ENCODE measurements at regions not wholly inside any gene's neighbourhood (a gene's known extent, or its start where the extent isn't known, plus 50 kb on each side); places are given as distances from the start of the nearest gene placed in this dataset.

DNA sequence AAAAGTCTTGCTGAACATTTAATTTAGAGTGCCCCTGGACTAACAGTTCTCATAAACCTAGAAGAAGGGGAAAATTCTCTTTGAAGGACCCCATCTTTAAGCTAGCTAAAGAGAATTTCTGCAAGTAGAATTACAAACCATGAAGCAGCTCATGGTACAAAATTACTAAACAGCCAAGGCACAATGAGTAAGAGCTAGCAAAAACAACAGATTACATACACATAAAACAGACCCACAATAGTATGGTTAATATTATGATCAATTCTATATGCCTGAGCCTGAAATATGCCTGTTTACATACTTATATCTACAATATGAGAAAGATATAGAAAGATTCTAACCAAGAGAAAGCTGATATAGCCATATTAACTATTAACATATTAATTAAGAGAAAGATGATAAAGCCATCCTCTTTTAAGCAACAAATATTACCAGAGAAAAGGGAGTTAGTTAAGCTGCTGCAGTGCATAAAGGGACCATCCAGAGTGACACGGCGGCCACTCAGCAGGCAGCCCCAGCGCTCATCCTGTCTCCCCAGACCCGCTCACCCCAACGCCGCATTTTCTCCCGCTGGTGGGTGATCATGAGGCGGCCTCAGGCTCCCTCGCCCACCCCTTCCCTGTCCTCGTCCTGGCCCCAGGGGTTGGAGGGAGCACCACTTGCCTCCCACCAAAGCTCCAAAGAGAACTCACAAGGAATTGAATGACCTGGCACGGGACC is 98.4 kb upstream of the CARMIL1 start:
- no peaks in the 10 kb centered on the region for H3K27me3 Mint-ChIP-seq
- DNase-seq (no peak), ATAC-seq (no peak)
- POLR2A ChIA-PET, result no interaction called here
- H3K9me3 Mint-ChIP-seq (ENCODE audit: low read depth), result no peaks in the 10 kb centered on the region
- CTCF ChIA-PET, result interaction anchor here (1.2 to 2.4 kb wide), 2 partner anchors 12 to 42 kb away, joined by 3 to 6 read pairs; no protein-coding TSS in a partner anchor
- H3K4me1 Mint-ChIP-seq, result peaks cover 24% of the 10 kb centered on the region
- intact Hi-C loops (cut with DNase I, micrococcal nuclease), result no loop called here
- no peak overlapping the region for H3K27ac Mint-ChIP-seq
- no peak overlapping the region for H3K4me3 Mint-ChIP-seq
- H3K36me3 Mint-ChIP-seq (ENCODE audit: low read depth), result no peaks in the 10 kb centered on the region

DNA sequence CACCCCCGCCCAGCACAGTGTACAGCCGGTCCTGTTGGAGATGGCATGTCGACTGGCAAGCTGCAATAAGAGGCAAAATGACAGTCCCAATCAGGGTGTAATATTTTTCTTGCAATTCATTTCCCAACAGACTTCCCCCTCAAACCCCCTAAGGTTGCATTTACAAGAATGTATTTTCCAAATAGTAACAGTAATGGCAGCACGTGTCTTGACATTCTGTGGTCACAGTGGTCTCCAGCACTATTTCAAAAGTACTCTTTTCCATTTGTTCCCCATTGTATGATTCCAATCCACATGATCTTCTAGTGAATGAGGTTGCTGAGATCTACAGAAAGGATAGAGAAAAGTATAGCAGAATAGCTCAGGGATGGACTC is 97.8 kb upstream of the CARMIL1 start:
- H3K9me3 Mint-ChIP-seq (ENCODE audit: low read depth), result no peaks in the 10 kb centered on the region
- ATAC-seq, result no peak
- no peaks in the 10 kb centered on the region for H3K36me3 Mint-ChIP-seq (ENCODE audit: low read depth)
- ChIA-PET POLR2A (no interaction called here), CTCF (interaction anchor here (1.2 kb wide), 1 partner anchor 12 kb away, joined by 3 read pairs; no protein-coding TSS in a partner anchor)
- DNase-seq, result no peak
- no peaks in the 10 kb centered on the region for H3K27me3 Mint-ChIP-seq
- intact Hi-C loops (cut with DNase I, micrococcal nuclease), result no loop called here
- H3K27ac Mint-ChIP-seq, result no peak overlapping the region
- no peak overlapping the region for H3K4me3 Mint-ChIP-seq
- peaks cover 25% of the 10 kb centered on the region for H3K4me1 Mint-ChIP-seq

DNA sequence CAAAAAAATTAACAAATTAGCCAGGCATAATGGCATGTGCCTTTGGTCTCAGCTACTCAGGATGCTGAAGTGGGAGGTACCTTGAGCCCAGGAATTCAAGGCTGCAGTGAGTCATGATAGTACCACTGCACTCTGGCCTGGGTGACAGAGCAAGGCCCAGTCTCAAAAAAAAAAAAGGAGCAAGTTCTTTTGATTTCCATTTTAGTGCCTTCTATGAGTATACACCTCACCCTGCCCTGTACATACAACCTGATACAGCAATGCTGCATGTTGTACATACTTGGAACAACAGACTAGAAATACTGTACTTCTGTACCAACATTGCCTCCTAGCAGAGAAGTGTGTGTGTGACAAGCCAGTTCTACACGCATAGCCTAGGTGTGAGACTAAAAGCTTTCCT is 97.3 kb upstream of the CARMIL1 start:
- POLR2A ChIA-PET, result no interaction called here
- DNase-seq (no peak), ATAC-seq (peak; percentile 66)
- CTCF ChIA-PET, result interaction anchor here (0.5 to 1.6 kb wide), 2 partner anchors 42 to 166 kb away, joined by 4 to 8 read pairs; no protein-coding TSS in a partner anchor
- H3K27me3 Mint-ChIP-seq, result no peaks in the 10 kb centered on the region
- intact Hi-C loops (cut with DNase I, micrococcal nuclease), result no loop called here
- H3K4me1 Mint-ChIP-seq, result peaks cover 27% of the 10 kb centered on the region
- H3K9me3 Mint-ChIP-seq (ENCODE audit: low read depth), result no peaks in the 10 kb centered on the region
- H3K4me3 Mint-ChIP-seq, result no peak overlapping the region
- H3K36me3 Mint-ChIP-seq (ENCODE audit: low read depth), result no peaks in the 10 kb centered on the region
- no peak overlapping the region for H3K27ac Mint-ChIP-seq

DNA sequence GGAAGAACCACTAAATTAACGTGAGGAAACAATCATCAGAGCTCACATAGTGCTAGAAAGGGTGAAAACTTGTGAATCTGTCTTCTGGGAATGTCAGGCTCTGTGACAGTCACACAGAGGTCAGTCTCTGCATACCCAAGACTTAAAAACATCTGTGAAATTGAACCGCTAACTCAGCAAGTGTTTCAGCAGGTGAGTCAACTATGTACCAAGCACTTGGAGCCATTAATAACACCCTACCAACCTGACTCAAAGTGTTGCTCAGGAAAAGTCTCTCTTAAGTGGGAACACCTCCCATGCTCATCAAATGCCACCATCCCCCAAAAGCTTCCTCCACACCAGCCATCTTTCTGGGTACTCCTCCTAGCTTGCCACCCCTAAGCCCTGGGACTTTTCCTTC is 92.3 kb upstream of the CARMIL1 start:
- no peaks in the 10 kb centered on the region for H3K36me3 Mint-ChIP-seq (ENCODE audit: low read depth)
- H3K4me1 Mint-ChIP-seq, result peaks cover 8% of the 10 kb centered on the region
- peak; percentile 57 for ATAC-seq
- no peak overlapping the region for H3K4me3 Mint-ChIP-seq
- H3K27me3 Mint-ChIP-seq, result peaks cover 16% of the 10 kb centered on the region
- CTCF ChIA-PET, result no interaction called here
- H3K27ac Mint-ChIP-seq, result no peak overlapping the region
- POLR2A ChIA-PET, result no interaction called here
- intact Hi-C loops (cut with DNase I, micrococcal nuclease), result no loop called here
- DNase-seq, result no peak
- H3K9me3 Mint-ChIP-seq (ENCODE audit: low read depth), result no peaks in the 10 kb centered on the region

DNA sequence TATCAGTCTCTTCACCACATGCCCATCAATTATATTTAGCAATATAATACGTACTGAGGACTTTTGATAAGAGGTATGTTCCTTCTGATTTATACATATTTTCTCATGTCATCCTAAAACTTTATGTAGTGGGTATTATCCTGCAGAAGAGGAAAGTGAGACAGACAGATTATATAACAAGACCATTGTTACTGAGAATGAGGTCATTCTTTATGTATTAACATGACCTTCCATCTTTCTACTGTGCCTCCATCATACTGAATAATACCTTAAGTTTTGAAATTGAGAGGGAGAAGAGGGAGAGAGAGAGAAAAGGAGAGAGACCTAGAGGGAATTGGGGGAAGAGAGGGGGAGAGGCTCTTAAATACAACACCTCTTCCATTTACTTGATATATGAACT is 90.9 kb upstream of the CARMIL1 start:
- Mint-ChIP-seq H3K4me1 (peaks cover 5% of the 10 kb centered on the region), H3K27me3 (peaks cover 21% of the 10 kb centered on the region), H3K4me3 (no peak overlapping the region), H3K9me3 (ENCODE audit: low read depth) (no peaks in the 10 kb centered on the region), H3K27ac (no peak overlapping the region), H3K36me3 (ENCODE audit: low read depth) (no peaks in the 10 kb centered on the region)
- intact Hi-C loops (cut with DNase I, micrococcal nuclease), result no loop called here
- ATAC-seq, result no peak
- CTCF ChIA-PET, result interaction anchor here (0.6 kb wide), 1 partner anchor 117 kb away, joined by 3 read pairs; no protein-coding TSS in a partner anchor
- DNase-seq, result no peak
- POLR2A ChIA-PET, result no interaction called here

DNA sequence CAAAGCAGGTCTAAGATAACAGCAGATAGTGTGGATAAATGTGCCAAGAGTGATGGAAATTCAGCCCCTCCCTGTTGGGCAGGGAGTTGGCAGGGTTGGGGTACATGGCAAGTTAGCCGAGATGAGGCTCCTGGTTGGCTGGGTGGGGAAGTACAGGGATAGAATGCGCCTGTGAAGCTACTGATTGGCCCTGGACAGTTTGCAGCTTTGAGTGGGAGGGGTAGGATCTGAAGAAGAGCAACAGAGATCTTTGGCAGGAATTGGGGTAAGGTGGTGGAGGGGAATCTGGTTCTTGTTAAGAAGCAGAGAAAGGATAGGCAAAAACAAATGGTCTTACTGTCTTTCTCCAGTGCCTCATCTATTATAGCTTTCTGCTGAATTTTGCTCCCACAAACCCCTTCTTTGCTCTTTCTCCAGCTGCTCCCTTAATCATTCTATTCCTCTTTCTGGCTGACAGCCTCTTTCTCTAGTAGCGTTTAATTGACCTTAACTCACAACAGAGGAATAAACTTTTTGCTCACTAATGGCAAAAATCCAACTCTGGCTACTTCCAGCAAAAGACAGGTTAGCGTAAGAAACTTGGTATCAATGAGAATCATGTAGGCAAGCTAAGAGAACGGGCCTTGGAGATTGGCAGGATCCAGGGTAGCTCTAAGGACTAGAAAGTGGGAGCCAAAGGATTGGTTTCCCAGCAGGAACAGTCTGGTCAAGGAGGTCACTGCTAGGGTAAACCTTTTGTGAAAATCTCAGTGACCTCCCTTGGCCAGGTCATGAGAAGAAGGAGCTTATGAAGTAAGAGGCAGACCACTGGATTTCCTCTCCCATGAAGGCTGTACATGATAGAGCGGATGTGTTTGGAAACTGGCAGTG is 86.3 kb upstream of the CARMIL1 start:
- Mint-ChIP-seq H3K4me3 (no peak overlapping the region), H3K27ac (no peak overlapping the region), H3K36me3 (ENCODE audit: low read depth) (no peaks in the 10 kb centered on the region), H3K27me3 (peaks cover 16% of the 10 kb centered on the region), H3K4me1 (no peaks in the 10 kb centered on the region), H3K9me3 (ENCODE audit: low read depth) (no peaks in the 10 kb centered on the region)
- no peak for ATAC-seq
- ChIA-PET POLR2A (no interaction called here), CTCF (interaction anchor here (1.5 kb wide), 1 partner anchor 12 kb away, joined by 3 read pairs; no protein-coding TSS in a partner anchor)
- no peak for DNase-seq
- intact Hi-C loops (cut with DNase I, micrococcal nuclease), result no loop called here

DNA sequence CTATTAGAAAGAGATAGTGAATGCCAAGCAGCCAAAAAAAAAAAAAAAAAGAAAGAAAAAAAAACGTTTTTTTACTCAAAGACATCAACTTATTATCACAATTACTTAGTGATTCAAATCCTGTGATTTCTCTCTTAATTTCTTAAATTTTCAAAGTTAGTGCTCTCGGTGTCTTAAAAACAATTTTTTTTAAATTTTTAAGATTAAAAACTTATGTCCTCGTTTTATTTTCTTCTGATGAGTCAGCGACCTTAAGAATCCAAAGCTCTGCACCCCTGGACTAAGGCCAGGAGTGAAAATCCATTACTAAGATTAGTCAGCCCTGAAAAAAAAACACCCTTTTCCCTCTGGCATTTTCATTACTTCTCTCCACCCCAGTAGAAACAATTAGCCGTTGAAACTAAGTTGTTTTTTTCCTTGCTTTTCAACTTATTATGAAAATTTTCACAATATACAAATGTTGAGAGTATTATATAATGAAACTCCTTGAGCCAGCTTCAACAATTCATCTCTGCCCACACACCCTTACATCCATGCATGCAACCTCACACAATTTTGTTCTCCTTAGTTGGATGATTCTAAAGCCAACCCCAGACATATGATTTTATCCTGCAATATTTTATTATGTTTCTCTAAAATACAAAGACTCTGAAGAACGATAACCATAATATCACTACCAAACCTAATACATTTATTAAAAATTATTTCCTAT is 85.6 kb upstream of the CARMIL1 start:
- no peaks in the 10 kb centered on the region for H3K4me1 Mint-ChIP-seq
- H3K4me3 Mint-ChIP-seq, result no peak overlapping the region
- peaks cover 11% of the 10 kb centered on the region for H3K27me3 Mint-ChIP-seq
- no peaks in the 10 kb centered on the region for H3K9me3 Mint-ChIP-seq (ENCODE audit: low read depth)
- no peak overlapping the region for H3K27ac Mint-ChIP-seq
- intact Hi-C loops (cut with DNase I, micrococcal nuclease), result no loop called here
- ATAC-seq, result no peak
- H3K36me3 Mint-ChIP-seq (ENCODE audit: low read depth), result no peaks in the 10 kb centered on the region
- CTCF ChIA-PET, result interaction anchor here (1.1 to 1.5 kb wide), 3 partner anchors 13 to 523 kb away, joined by 3 read pairs; no protein-coding TSS in a partner anchor
- POLR2A ChIA-PET, result no interaction called here
- no peak for DNase-seq

DNA sequence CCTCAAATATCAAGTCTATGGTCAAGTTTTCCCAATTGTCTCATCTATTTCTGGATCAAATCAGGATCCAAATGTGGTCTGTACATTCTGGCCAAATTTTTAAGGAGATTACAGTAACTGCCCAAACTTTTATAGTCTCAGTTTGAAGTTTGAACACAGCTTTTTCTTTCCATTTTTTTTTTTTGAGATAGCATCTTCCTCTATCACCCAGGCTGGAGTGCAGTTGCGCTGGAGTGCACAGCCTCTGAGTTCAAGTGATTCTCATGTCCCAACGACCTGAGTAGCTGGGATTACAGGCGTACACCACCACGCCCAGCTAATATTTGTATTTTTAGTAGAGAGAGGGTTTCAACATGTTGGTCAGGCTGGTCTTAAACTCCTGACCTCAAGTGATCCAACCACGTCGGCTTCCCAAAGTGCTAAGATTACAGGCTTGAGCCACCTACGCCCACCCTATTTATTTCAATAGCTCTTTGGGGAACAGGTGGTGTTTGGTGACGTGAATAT is 84.9 kb upstream of the CARMIL1 start:
- CTCF ChIA-PET, result interaction anchor here (1.1 to 1.8 kb wide), 4 partner anchors 14 to 522 kb away, joined by 3 to 6 read pairs (median 3); no protein-coding TSS in a partner anchor
- Mint-ChIP-seq H3K27me3 (peaks cover 7% of the 10 kb centered on the region), H3K4me1 (no peaks in the 10 kb centered on the region), H3K9me3 (ENCODE audit: low read depth) (no peaks in the 10 kb centered on the region), H3K36me3 (ENCODE audit: low read depth) (no peaks in the 10 kb centered on the region), H3K27ac (no peak overlapping the region), H3K4me3 (no peak overlapping the region)
- intact Hi-C loops (cut with DNase I, micrococcal nuclease), result no loop called here
- POLR2A ChIA-PET, result no interaction called here
- ATAC-seq (no peak), DNase-seq (no peak)

DNA sequence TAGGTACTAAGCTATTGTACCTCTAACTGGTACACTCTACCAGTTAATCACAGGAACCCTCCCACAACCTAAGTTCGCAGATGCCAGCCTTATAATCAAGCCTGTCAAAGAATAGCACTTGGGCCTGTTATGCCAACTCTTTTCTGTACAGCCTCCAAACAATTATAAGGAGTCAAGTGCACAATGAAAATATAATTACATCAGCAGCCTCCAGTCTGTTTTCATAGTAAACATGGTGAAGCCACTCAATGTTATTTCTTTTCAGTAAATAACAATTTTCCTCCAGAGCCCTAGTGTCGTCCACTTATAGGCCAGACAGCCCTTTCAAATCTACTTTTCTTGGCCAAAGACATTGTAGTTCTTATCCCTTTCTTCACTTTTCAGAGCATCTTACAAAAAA is 82.7 kb upstream of the CARMIL1 start:
- H3K4me3 Mint-ChIP-seq, result no peak overlapping the region
- H3K27ac Mint-ChIP-seq, result no peak overlapping the region
- DNase-seq (no peak), ATAC-seq (no peak)
- H3K27me3 Mint-ChIP-seq, result peaks cover 5% of the 10 kb centered on the region
- intact Hi-C loops (cut with DNase I, micrococcal nuclease), result no loop called here
- ChIA-PET CTCF (no interaction called here), POLR2A (no interaction called here)
- no peaks in the 10 kb centered on the region for H3K4me1 Mint-ChIP-seq
- no peaks in the 10 kb centered on the region for H3K9me3 Mint-ChIP-seq (ENCODE audit: low read depth)
- H3K36me3 Mint-ChIP-seq (ENCODE audit: low read depth), result no peaks in the 10 kb centered on the region

DNA sequence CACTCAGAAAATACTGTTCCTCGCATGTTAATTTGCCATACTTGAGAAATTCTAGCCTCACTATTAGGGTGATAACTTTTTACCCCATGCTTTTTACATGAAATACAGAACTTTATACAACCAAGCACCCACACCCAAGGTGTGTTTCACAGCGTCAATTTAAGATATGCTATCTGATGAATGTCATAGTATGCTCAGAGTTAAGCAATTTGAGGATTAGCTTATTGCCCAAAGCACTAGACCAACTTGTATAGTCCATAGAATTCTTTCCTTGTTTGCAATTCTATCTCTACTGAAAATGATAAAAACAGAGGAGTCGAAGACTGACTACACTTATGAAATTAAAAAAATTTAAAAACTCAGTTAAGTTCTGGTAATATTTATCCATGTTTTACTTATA is 82.1 kb upstream of the CARMIL1 start:
- Mint-ChIP-seq H3K4me3 (no peak overlapping the region), H3K27ac (no peak overlapping the region), H3K27me3 (peaks cover 5% of the 10 kb centered on the region), H3K36me3 (ENCODE audit: low read depth) (no peaks in the 10 kb centered on the region), H3K9me3 (ENCODE audit: low read depth) (no peaks in the 10 kb centered on the region), H3K4me1 (no peaks in the 10 kb centered on the region)
- intact Hi-C loops (cut with DNase I, micrococcal nuclease), result no loop called here
- DNase-seq, result no peak
- no peak for ATAC-seq
- POLR2A ChIA-PET, result no interaction called here
- CTCF ChIA-PET, result no interaction called here

DNA sequence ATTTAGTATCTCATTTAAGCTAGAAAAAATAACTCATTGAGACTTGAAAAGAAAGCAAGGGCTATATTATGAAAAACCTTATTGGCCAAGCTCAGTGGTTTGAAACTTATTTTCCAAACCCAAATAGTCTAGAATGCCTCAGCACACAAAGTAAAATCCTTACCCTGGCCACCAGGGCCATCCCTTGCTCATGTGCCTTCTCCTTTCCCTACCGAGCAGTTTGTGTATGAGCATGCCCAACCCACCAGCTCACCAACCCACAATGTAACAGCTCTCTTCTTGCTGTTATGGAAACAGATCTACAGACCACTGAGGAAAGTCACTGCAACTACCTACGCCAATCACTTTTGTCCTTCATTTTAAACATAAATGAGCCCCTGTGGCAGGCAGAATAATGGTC is 79.6 kb upstream of the CARMIL1 start:
- POLR2A ChIA-PET, result no interaction called here
- Mint-ChIP-seq H3K27ac (no peak overlapping the region), H3K27me3 (peaks cover 4% of the 10 kb centered on the region), H3K36me3 (ENCODE audit: low read depth) (no peaks in the 10 kb centered on the region), H3K4me1 (no peaks in the 10 kb centered on the region), H3K9me3 (ENCODE audit: low read depth) (no peaks in the 10 kb centered on the region), H3K4me3 (no peak overlapping the region)
- intact Hi-C loops (cut with DNase I, micrococcal nuclease), result no loop called here
- ATAC-seq (no peak), DNase-seq (no peak)
- CTCF ChIA-PET, result interaction anchor here (0.8 kb wide), 1 partner anchor 71 kb away, joined by 3 read pairs; no protein-coding TSS in a partner anchor
